ENCODE measurements at regions not wholly inside any gene's neighbourhood (a gene's known extent, or its start where the extent isn't known, plus 50 kb on each side); places are given as distances from the start of the nearest gene placed in this dataset.

- Histone ChIP-seq H3K4me2 (no peak overlapping the region), H3K27ac (no peak overlapping the region), H3K27me3 (no peaks in the 10 kb centered on the region)
Observed at GRCh38 chr4:54959131-54959530, 166.3 kb downstream of the KDR start.

GRCh38 chr4:54958236-54958635 lies 167.2 kb downstream of the KDR start:
- Histone ChIP-seq H3K27me3 (no peaks in the 10 kb centered on the region), H3K36me3 (no peaks in the 10 kb centered on the region), H3K9me3 (no peaks in the 10 kb centered on the region), H3K27ac (peak overlapping the region; percentile 35; the same call in 1 of the 2 replicates), H4K20me1 (no peaks in the 10 kb centered on the region), H3K4me2 (peak overlapping the region; percentile 64), H3K9ac (no peak overlapping the region), H3K4me1 (peaks cover 49% of the 10 kb centered on the region), H3K4me3 (no peak overlapping the region)
- TF ChIP-seq Cebpa-rat (IDR thresholded peaks at IDR 0.05) = no peak

More at GRCh38 chr4:54959131-54959530, 166.3 kb downstream of the KDR start:
- no peak overlapping the region for H3K4me3 ChIP-seq
- no peaks in the 10 kb centered on the region for H3K9me3 ChIP-seq
- no peak for TF ChIP-seq Cebpa-rat (IDR thresholded peaks at IDR 0.05)
- H3K9ac ChIP-seq = no peak overlapping the region
- no peaks in the 10 kb centered on the region for H4K20me1 ChIP-seq
- H3K4me1 ChIP-seq = peaks cover 49% of the 10 kb centered on the region
- H3K36me3 ChIP-seq = no peaks in the 10 kb centered on the region

- Histone ChIP-seq H3K27ac (no peak overlapping the region), H3K27me3 (no peaks in the 10 kb centered on the region), H3K36me3 (no peaks in the 10 kb centered on the region), H3K4me2 (peak overlapping the region; percentile 6; the same call in 1 of the 2 replicates), H3K4me3 (no peak overlapping the region), H3K9me3 (peaks cover 10% of the 10 kb centered on the region), H3K4me1 (peaks cover 40% of the 10 kb centered on the region), H3K9ac (no peak overlapping the region), H4K20me1 (no peaks in the 10 kb centered on the region)
- no peak for TF ChIP-seq Cebpa-rat (IDR thresholded peaks at IDR 0.05)
Observed at GRCh38 chr4:54954656-54955388, 170.6 kb downstream of the KDR start.

- Histone ChIP-seq H3K4me3 (no peak overlapping the region), H3K36me3 (no peaks in the 10 kb centered on the region), H3K9ac (no peak overlapping the region), H3K27me3 (no peaks in the 10 kb centered on the region), H3K9me3 (peaks cover 5% of the 10 kb centered on the region; the same call in 1 of the 2 replicates), H3K4me1 (peaks cover 48% of the 10 kb centered on the region), H3K4me2 (no peak overlapping the region), H4K20me1 (no peaks in the 10 kb centered on the region), H3K27ac (no peak overlapping the region)
- no peak for TF ChIP-seq Cebpa-rat (IDR thresholded peaks at IDR 0.05)
Observed at GRCh38 chr4:54946741-54947140, 178.7 kb downstream of the KDR start.

GRCh38 chr4:54945838-54946237 lies 179.6 kb downstream of the KDR start:
- Histone ChIP-seq H3K4me2 (peak overlapping the region; percentile 78), H4K20me1 (no peaks in the 10 kb centered on the region), H3K36me3 (no peaks in the 10 kb centered on the region), H3K27me3 (no peaks in the 10 kb centered on the region), H3K9ac (peak overlapping the region; percentile 0; the same call in 1 of the 2 replicates), H3K4me3 (no peak overlapping the region), H3K27ac (peak overlapping the region; percentile 42), H3K4me1 (peaks cover 57% of the 10 kb centered on the region), H3K9me3 (no peaks in the 10 kb centered on the region)
- TF ChIP-seq Cebpa-rat (IDR thresholded peaks at IDR 0.05) = no peak

- peak overlapping the region; percentile 14; the same call in 1 of the 2 replicates for H3K4me3 ChIP-seq
- no peaks in the 10 kb centered on the region for H4K20me1 ChIP-seq
- no peak for TF ChIP-seq Cebpa-rat (IDR thresholded peaks at IDR 0.05)
- H3K27me3 ChIP-seq = no peaks in the 10 kb centered on the region
- H3K9me3 ChIP-seq = no peaks in the 10 kb centered on the region
- H3K27ac ChIP-seq = peak overlapping the region; percentile 90
- peak overlapping the region; percentile 68; the same call in 1 of the 2 replicates for H3K9ac ChIP-seq
- H3K4me1 ChIP-seq = peaks cover 70% of the 10 kb centered on the region
- H3K4me2 ChIP-seq = peak overlapping the region; percentile 78
- no peaks in the 10 kb centered on the region for H3K36me3 ChIP-seq
Observed at GRCh38 chr4:54942721-54943120, 182.7 kb downstream of the KDR start.

GRCh38 chr4:54941994-54942552 lies 183.3 kb downstream of the KDR start:
- no peak for TF ChIP-seq Cebpa-rat (IDR thresholded peaks at IDR 0.05)
- Histone ChIP-seq H3K36me3 (no peaks in the 10 kb centered on the region), H3K27ac (peak overlapping the region; percentile 90), H3K4me3 (peak overlapping the region; percentile 26), H3K4me2 (peak overlapping the region; percentile 78), H3K4me1 (peaks cover 75% of the 10 kb centered on the region), H3K9ac (peak overlapping the region; percentile 68), H4K20me1 (no peaks in the 10 kb centered on the region), H3K27me3 (no peaks in the 10 kb centered on the region), H3K9me3 (no peaks in the 10 kb centered on the region)

GRCh38 chr4:54940996-54941865 lies 184.2 kb downstream of the KDR start:
- no peak for TF ChIP-seq Cebpa-rat (IDR thresholded peaks at IDR 0.05)
- no peaks in the 10 kb centered on the region for H4K20me1 ChIP-seq
- no peaks in the 10 kb centered on the region for H3K36me3 ChIP-seq
- H3K27me3 ChIP-seq = no peaks in the 10 kb centered on the region
- H3K9me3 ChIP-seq = no peaks in the 10 kb centered on the region
- peak overlapping the region; percentile 26 for H3K4me3 ChIP-seq
- peak overlapping the region; percentile 90 for H3K27ac ChIP-seq
- H3K4me2 ChIP-seq = peak overlapping the region; percentile 78
- H3K4me1 ChIP-seq = peaks cover 72% of the 10 kb centered on the region
- H3K9ac ChIP-seq = peak overlapping the region; percentile 68

- no peak for TF ChIP-seq Cebpa-rat (IDR thresholded peaks at IDR 0.05)
- Histone ChIP-seq H3K4me1 (peaks cover 42% of the 10 kb centered on the region), H3K27ac (no peak overlapping the region), H3K27me3 (no peaks in the 10 kb centered on the region), H3K4me3 (no peak overlapping the region), H3K9ac (no peak overlapping the region), H3K4me2 (peak overlapping the region; percentile 10; the same call in 1 of the 2 replicates), H3K9me3 (no peaks in the 10 kb centered on the region), H3K36me3 (no peaks in the 10 kb centered on the region), H4K20me1 (no peaks in the 10 kb centered on the region)
Observed at GRCh38 chr4:54937501-54937900, 187.9 kb downstream of the KDR start.
